ENCODE measurements at regions not wholly inside any gene's neighbourhood (a gene's known extent, or its start where the extent isn't known, plus 50 kb on each side); places are given as distances from the start of the nearest gene placed in this dataset.

GRCh38 chr11:130796828-130797227 lies 119.5 kb downstream of the SNX19 start:
- Histone ChIP-seq H3K9ac (ENCODE audit: insufficient read length) (no peak overlapping the region), H3K4me3 (no peak overlapping the region), H3K27ac (no peak overlapping the region), H3K9me3 (ENCODE audit: low read depth, low read length) (no peaks in the 10 kb centered on the region), H3K36me3 (ENCODE audit: insufficient read depth, low read length) (no peaks in the 10 kb centered on the region)
- TF ChIP-seq POLR2AphosphoS5 (IDR thresholded peaks at IDR 0.05; ENCODE audit: borderline replicate concordance, low read depth, low read length): no peak
- DNase-seq (ENCODE audit: low read depth, low spot score): no peak

- H3K9me3 ChIP-seq (ENCODE audit: low read depth, low read length): no peaks in the 10 kb centered on the region
- no peak overlapping the region for H3K9ac ChIP-seq (ENCODE audit: insufficient read length)
- H3K4me3 ChIP-seq: no peak overlapping the region
- no peak overlapping the region for H3K27ac ChIP-seq
- H3K36me3 ChIP-seq (ENCODE audit: insufficient read depth, low read length): no peaks in the 10 kb centered on the region
- TF ChIP-seq POLR2AphosphoS5 (IDR thresholded peaks at IDR 0.05; ENCODE audit: borderline replicate concordance, low read depth, low read length): no peak
- DNase-seq (ENCODE audit: low read depth, low spot score): no peak
These were observed 118.0 kb downstream of the SNX19 start for GRCh38 chr11:130798280-130798679.

GRCh38 chr11:130798801-130799200 lies 117.5 kb downstream of the SNX19 start:
- Histone ChIP-seq H3K9ac (ENCODE audit: insufficient read length) (no peak overlapping the region), H3K27ac (no peak overlapping the region), H3K9me3 (ENCODE audit: low read depth, low read length) (no peaks in the 10 kb centered on the region), H3K4me3 (no peak overlapping the region), H3K36me3 (ENCODE audit: insufficient read depth, low read length) (no peaks in the 10 kb centered on the region)
- TF ChIP-seq POLR2AphosphoS5 (IDR thresholded peaks at IDR 0.05; ENCODE audit: borderline replicate concordance, low read depth, low read length) (no peak), FOXP2 (optimal IDR thresholded peaks at IDR 0.05; ENCODE audit: control extremely low read depth, extremely low read length, insufficient read depth) (no peak), EZH2 (IDR thresholded peaks at IDR 0.05) (no peak)
- DNase-seq (ENCODE audit: low read depth, low spot score): no peak

GRCh38 chr11:130801333-130802122 lies 114.8 kb downstream of the SNX19 start:
- no peaks in the 10 kb centered on the region for H3K9me3 ChIP-seq (ENCODE audit: low read depth, low read length)
- H3K4me3 ChIP-seq: no peak overlapping the region
- no peak overlapping the region for H3K9ac ChIP-seq (ENCODE audit: insufficient read length)
- no peaks in the 10 kb centered on the region for H3K36me3 ChIP-seq (ENCODE audit: insufficient read depth, low read length)
- no peak for DNase-seq (ENCODE audit: low read depth, low spot score)
- no peak for TF ChIP-seq EZH2 (IDR thresholded peaks at IDR 0.05)
- no peak for TF ChIP-seq FOXP2 (optimal IDR thresholded peaks at IDR 0.05; ENCODE audit: control extremely low read depth, extremely low read length, insufficient read depth)
- TF ChIP-seq POLR2AphosphoS5 (IDR thresholded peaks at IDR 0.05; ENCODE audit: borderline replicate concordance, low read depth, low read length): no peak
- no peak overlapping the region for H3K27ac ChIP-seq

GRCh38 chr11:130802567-130802966 lies 113.7 kb downstream of the SNX19 start:
- Histone ChIP-seq H3K4me3 (no peak overlapping the region), H3K36me3 (ENCODE audit: insufficient read depth, low read length) (no peaks in the 10 kb centered on the region), H3K27ac (no peak overlapping the region), H3K9ac (ENCODE audit: insufficient read length) (no peak overlapping the region), H3K9me3 (ENCODE audit: low read depth, low read length) (no peaks in the 10 kb centered on the region)
- TF ChIP-seq EZH2 (IDR thresholded peaks at IDR 0.05): no peak
- TF ChIP-seq POLR2AphosphoS5 (IDR thresholded peaks at IDR 0.05; ENCODE audit: borderline replicate concordance, low read depth, low read length): no peak
- TF ChIP-seq FOXP2 (optimal IDR thresholded peaks at IDR 0.05; ENCODE audit: control extremely low read depth, extremely low read length, insufficient read depth): no peak
- no peak for DNase-seq (ENCODE audit: low read depth, low spot score)

GRCh38 chr11:130804306-130805076 lies 111.8 kb downstream of the SNX19 start:
- H3K9ac ChIP-seq (ENCODE audit: insufficient read length): no peak overlapping the region
- no peak for TF ChIP-seq FOXP2 (optimal IDR thresholded peaks at IDR 0.05; ENCODE audit: control extremely low read depth, extremely low read length, insufficient read depth)
- no peak for TF ChIP-seq EZH2 (IDR thresholded peaks at IDR 0.05)
- no peak for TF ChIP-seq POLR2AphosphoS5 (IDR thresholded peaks at IDR 0.05; ENCODE audit: borderline replicate concordance, low read depth, low read length)
- no peak overlapping the region for H3K27ac ChIP-seq
- no peak for DNase-seq (ENCODE audit: low read depth, low spot score)
- H3K36me3 ChIP-seq (ENCODE audit: insufficient read depth, low read length): no peaks in the 10 kb centered on the region
- no peak overlapping the region for H3K4me3 ChIP-seq
- no peaks in the 10 kb centered on the region for H3K9me3 ChIP-seq (ENCODE audit: low read depth, low read length)

- Histone ChIP-seq H3K4me3 (no peak overlapping the region), H3K27ac (no peak overlapping the region), H3K9me3 (ENCODE audit: low read depth, low read length) (no peaks in the 10 kb centered on the region), H3K36me3 (ENCODE audit: insufficient read depth, low read length) (no peaks in the 10 kb centered on the region), H3K9ac (ENCODE audit: insufficient read length) (no peak overlapping the region)
- TF ChIP-seq EZH2 (IDR thresholded peaks at IDR 0.05) (no peak), POLR2AphosphoS5 (IDR thresholded peaks at IDR 0.05; ENCODE audit: borderline replicate concordance, low read depth, low read length) (no peak), FOXP2 (optimal IDR thresholded peaks at IDR 0.05; ENCODE audit: control extremely low read depth, extremely low read length, insufficient read depth) (no peak)
- no peak for DNase-seq (ENCODE audit: low read depth, low spot score)
These were observed 109.5 kb downstream of the SNX19 start for GRCh38 chr11:130806746-130807145.

GRCh38 chr11:130808541-130808940 lies 107.7 kb downstream of the SNX19 start:
- no peak overlapping the region for H3K4me3 ChIP-seq
- H3K9ac ChIP-seq (ENCODE audit: insufficient read length): no peak overlapping the region
- H3K27ac ChIP-seq: no peak overlapping the region
- H3K36me3 ChIP-seq (ENCODE audit: insufficient read depth, low read length): no peaks in the 10 kb centered on the region
- no peaks in the 10 kb centered on the region for H3K9me3 ChIP-seq (ENCODE audit: low read depth, low read length)
- no peak for TF ChIP-seq FOXP2 (optimal IDR thresholded peaks at IDR 0.05; ENCODE audit: control extremely low read depth, extremely low read length, insufficient read depth)
- no peak for TF ChIP-seq EZH2 (IDR thresholded peaks at IDR 0.05)
- no peak for TF ChIP-seq POLR2AphosphoS5 (IDR thresholded peaks at IDR 0.05; ENCODE audit: borderline replicate concordance, low read depth, low read length)
- DNase-seq (ENCODE audit: low read depth, low spot score): no peak
